HCT116 (cell line): ENCODE measurements at regions not wholly inside any gene's neighbourhood (a gene's known extent, or its start where the extent isn't known, plus 50 kb on each side); places are given as distances from the start of the nearest gene placed in this dataset.

Source experiments
- ATAC-seq: fragments of 200-7000 bp; cut with Tn5 transposase; 2 replicates; pipeline ENCODE4 v1.9.1; 2020; ENCODE audit warnings: mild to moderate bottlenecking, moderate library complexity
- BruUV-seq: library from RNA; stranded (reverse); fragments of 400-500 nt; replicated peaks from 2 replicates; lab custom pipeline; 2021; lab: Mats Ljungman, UMichigan
- CTCF ChIA-PET: fragments of 300-600 bp; sonication (Branson Sonifier 250); formaldehyde crosslinking; loops from one replicate; lab custom pipeline; 2021; ENCODE audit warnings: antibody characterized with exemption; lab: Charles Lee
- POLR2A ChIA-PET: fragments of 300-600, 350-600 bp; sonication (Branson Sonifier 250); formaldehyde crosslinking; loops from one replicate; lab custom pipeline; 2021; ENCODE audit warnings: antibody characterized with exemption; lab: Charles Lee
- RAD21 ChIA-PET, 2 experiments: fragments of 300-600 bp; sonication (Branson Sonifier 250); formaldehyde crosslinking; loops; one replicate each; lab custom pipeline; 2023; ENCODE audit warnings: low total read pairs in 2 of 2; ENCODE audit not compliant: uncharacterized antibody in 2 of 2, unreplicated experiment in 2 of 2, low non-redundant PET in 1 of 2; lab: Charles Lee
- DNase-seq: peaks from one replicate; pipeline ENCODE4 v3.0.0-alpha.2; 2010; ENCODE audit warnings: low read depth, low spot score
- H2AFZ ChIP-seq: fragments of 200-600 bp; shearing (Covaris generic), sonication (generic); 2 replicates; pipeline ENCODE4 v1.6.1; 2017; ENCODE audit warnings: low read depth, mixed run types, mixed read lengths, antibody characterized with exemption, low read length; ENCODE audit not compliant: poor library complexity, severe bottlenecking
- H3K27ac ChIP-seq: 2 replicates; pipeline ENCODE4 v1.5.1; 2012; ENCODE audit warnings: low read depth, low read length
- H3K27me3 ChIP-seq: fragments of 200-600 bp; sonication (generic); 2 replicates; pipeline ENCODE4 v1.6.1; 2016; ENCODE audit warnings: mixed run types, low read length, mixed read lengths; ENCODE audit not compliant: insufficient read depth
- H3K36me3 ChIP-seq, 2 experiments: fragments of 200-500 bp in 1 of 2; fragments of 200-600 bp in 1 of 2; sonication (Bioruptor generic) in 1 of 2; sonication (generic) in 1 of 2; 2 replicates each; pipeline versions ENCODE4 v1.5.1 to v1.6.1; 2014 to 2016; ENCODE audit warnings: low read length in 2 of 2, inconsistent platforms in 1 of 2, mixed read lengths in 1 of 2, mixed run types in 1 of 2; ENCODE audit not compliant: insufficient read depth in 2 of 2, control insufficient read depth in 1 of 2
- H3K4me1 ChIP-seq, 2 experiments: fragments of 200-600 bp in 1 of 2; sonication (generic) in 1 of 2; 2 replicates each; pipeline versions ENCODE4 v1.5.1 to v1.6.1; 2012 to 2017; ENCODE audit warnings: low read length in 2 of 2, inconsistent platforms in 1 of 2, mild to moderate bottlenecking in 1 of 2, mixed read lengths in 1 of 2, mixed run types in 1 of 2, moderate library complexity in 1 of 2; ENCODE audit not compliant: insufficient read depth in 2 of 2, control insufficient read depth in 1 of 2
- H3K4me2 ChIP-seq: fragments of 200-600 bp; sonication (generic); 2 replicates; pipeline ENCODE4 v1.6.1; 2017; ENCODE audit warnings: mixed run types, low read length, mixed read lengths
- H3K4me3 ChIP-seq, 2 experiments: fragments of 200-600 bp in 1 of 2; sonication (generic) in 1 of 2; replicated peaks in 1 of 2; 2 replicates each; pipeline ENCODE4 v1.5.1; 2011 to 2016; ENCODE audit warnings: low read length in 2 of 2, control low read depth in 1 of 2, low read depth in 1 of 2, mild to moderate bottlenecking in 1 of 2, mixed read lengths in 1 of 2, mixed run types in 1 of 2
- H3K79me2 ChIP-seq: fragments of 200-600 bp; sonication (generic); 2 replicates; pipeline ENCODE4 v1.6.1; 2017; ENCODE audit warnings: mild to moderate bottlenecking, mixed run types, low read length, moderate library complexity, mixed read lengths; ENCODE audit not compliant: insufficient read depth
- H3K9ac ChIP-seq: fragments of 200-600 bp; sonication (generic); 2 replicates; pipeline ENCODE4 v1.6.1; 2016; ENCODE audit warnings: low read length, mixed read lengths
- H3K9me2 ChIP-seq: fragments of 200-600 bp; sonication (generic), shearing (Covaris generic); 2 replicates; pipeline ENCODE4 v1.6.1; 2017; ENCODE audit warnings: mixed run types, mild to moderate bottlenecking, moderate library complexity; ENCODE audit not compliant: insufficient read depth
- H3K9me3 ChIP-seq, 2 experiments: fragments of 200-500 bp in 1 of 2; fragments of 200-600 bp in 1 of 2; sonication (Bioruptor generic) in 1 of 2; sonication (generic) in 1 of 2; 2 replicates each; pipeline ENCODE4 v1.6.1; 2014 to 2017; ENCODE audit warnings: low read length in 2 of 2, mixed read lengths in 2 of 2, inconsistent platforms in 1 of 2, low read depth in 1 of 2, mild to moderate bottlenecking in 1 of 2, mixed run types in 1 of 2, moderate library complexity in 1 of 2; ENCODE audit not compliant: control insufficient read depth in 1 of 2, insufficient read depth in 1 of 2
- H4K20me1 ChIP-seq: fragments of 200-600 bp; sonication (generic), shearing (Covaris generic); 2 replicates; pipeline ENCODE4 v1.6.1; 2017; ENCODE audit warnings: mixed run types, mild to moderate bottlenecking, moderate library complexity; ENCODE audit not compliant: insufficient read depth
- CTCF ChIP-seq, 3 experiments: fragments of 200-600 bp in 1 of 3; sonication (generic) in 1 of 3; IDR thresholded peaks in 2 of 3; conservative IDR thresholded peaks in 1 of 3; 2 replicates each; pipeline ENCODE4 v1.5.1; 2012 to 2017; ENCODE audit warnings: low read depth in 2 of 3, low read length in 2 of 3, antibody characterized with exemption in 1 of 3, borderline replicate concordance in 1 of 3, control low read depth in 1 of 3, mild to moderate bottlenecking in 1 of 3, mixed read lengths in 1 of 3, mixed run types in 1 of 3, moderate library complexity in 1 of 3; ENCODE audit not compliant: insufficient read depth in 1 of 3
- ELF1 ChIP-seq: IDR thresholded peaks from 2 replicates; pipeline ENCODE4 v1.6.1; 2012; ENCODE audit warnings: low read depth, borderline replicate concordance
- EZH2 ChIP-seq: fragments of 200-600 bp; sonication (generic); IDR thresholded peaks from 2 replicates; pipeline ENCODE4 v1.6.1; 2017; ENCODE audit warnings: antibody characterized with exemption, mixed run types
- FOSL1 ChIP-seq: IDR thresholded peaks from 2 replicates; pipeline ENCODE4 v1.6.1; 2012; ENCODE audit warnings: low read depth
- RAD21 ChIP-seq: IDR thresholded peaks from 2 replicates; pipeline ENCODE4 v1.6.1; 2012; ENCODE audit warnings: low read depth, mild to moderate bottlenecking
- SIN3A ChIP-seq: IDR thresholded peaks from 2 replicates; pipeline ENCODE4 v1.6.1; 2012; ENCODE audit warnings: low read depth
- SP1 ChIP-seq: IDR thresholded peaks from 2 replicates; pipeline ENCODE4 v1.6.1; 2012; ENCODE audit warnings: low read depth
- SRF ChIP-seq: IDR thresholded peaks from 2 replicates; pipeline ENCODE4 v1.6.1; 2012; ENCODE audit warnings: low read depth
- TCF7L2 ChIP-seq: IDR thresholded peaks from 2 replicates; pipeline ENCODE4 v1.7.0; 2011; ENCODE audit warnings: borderline replicate concordance, inconsistent platforms; ENCODE audit not compliant: insufficient read depth, insufficient read length; ENCODE audit errors: extremely low read depth
- ZNF274 ChIP-seq: fragments of 200-500 bp; sonication (Bioruptor generic); IDR thresholded peaks from 2 replicates; pipeline ENCODE4 v1.6.1; 2014; ENCODE audit warnings: mild to moderate bottlenecking, low read depth, low read length, inconsistent platforms
- intact Hi-C: fragments of 100-400 bp; cut with micrococcal nuclease; formaldehyde crosslinking; loops from 2 replicates; pipeline ENCODE4 v1.10.0; 2022

- DNase-seq (no peak), ATAC-seq (no peak)
- Histone ChIP-seq H3K9me3 (no peaks in the 10 kb centered on the region), H4K20me1 (no peaks in the 10 kb centered on the region), H3K27me3 (peaks cover 14% of the 10 kb centered on the region), H3K79me2 (no peaks in the 10 kb centered on the region), H2AFZ (no peak overlapping the region), H3K36me3 (no peaks in the 10 kb centered on the region), H3K4me1 (no peaks in the 10 kb centered on the region), H3K4me3 (no peak overlapping the region), H3K27ac (no peak overlapping the region), H3K9me2 (no peaks in the 10 kb centered on the region), H3K9ac (no peak overlapping the region), H3K4me2 (no peak overlapping the region)
- CTCF ChIA-PET = no interaction called here
- POLR2A ChIA-PET = no interaction called here
- intact Hi-C loops = no loop called here
- TF ChIP-seq SIN3A (no peak), ELF1 (no peak), TCF7L2 (no peak), CTCF (IDR thresholded peaks at IDR 0.05 in 2 of 3, conservative IDR thresholded peaks at IDR 0.05 in 1 of 3; ENCODE audit: borderline replicate concordance in 1 of 3, insufficient read depth in 1 of 3, low read depth in 2 of 3, low read length in 2 of 3) (no peak), ZNF274 (no peak), SRF (no peak), FOSL1 (no peak), SP1 (no peak)
- BruUV-seq = no TSS peak
- RAD21 ChIA-PET = no interaction called here
These were observed 195.5 kb upstream of the TMPO start for GRCh38 chr12:98319716-98320425.

- Histone ChIP-seq H3K9ac (no peak overlapping the region), H3K4me3 (no peak overlapping the region), H3K36me3 (no peaks in the 10 kb centered on the region), H3K4me1 (no peaks in the 10 kb centered on the region), H3K9me2 (no peaks in the 10 kb centered on the region), H3K27ac (no peak overlapping the region), H3K79me2 (no peaks in the 10 kb centered on the region), H2AFZ (no peak overlapping the region), H3K27me3 (peaks cover 7% of the 10 kb centered on the region), H3K4me2 (no peak overlapping the region), H4K20me1 (no peaks in the 10 kb centered on the region), H3K9me3 (no peaks in the 10 kb centered on the region)
- POLR2A ChIA-PET = no interaction called here
- no peak for ATAC-seq
- no peak for TF ChIP-seq FOSL1
- TF ChIP-seq EZH2 = no peak
- no peak for TF ChIP-seq RAD21
- RAD21 ChIA-PET = no interaction called here
- BruUV-seq = no TSS peak
- CTCF ChIA-PET = no interaction called here
- no peak for DNase-seq
- intact Hi-C loops = no loop called here
These were observed 190.4 kb upstream of the TMPO start for GRCh38 chr12:98325003-98325402.
